HG03432 (cell line): ENCODE measurements at regions not wholly inside any gene's neighbourhood (a gene's known extent, or its start where the extent isn't known, plus 50 kb on each side); places are given as distances from the start of the nearest gene placed in this dataset.

Experiments used
- ATAC-seq: cut with Tn5 transposase; IDR thresholded peaks from one replicate; pipeline ENCODE4 v1.9.1; 2021; ENCODE audit warnings: mild to moderate bottlenecking, moderate library complexity; ENCODE audit not compliant: unreplicated experiment

GRCh38 chr5:138626333-138626944, 51.2 kb upstream of the HSPA9 start:
- no peak for ATAC-seq

GRCh38 chr5:138625134-138625533, 49.9 kb upstream of the HSPA9 start:
- ATAC-seq, result no peak
